Esophagus squamous epithelium (tissue), 5 donors: ENCODE measurements at regions not wholly inside any gene's neighbourhood (a gene's known extent, or its start where the extent isn't known, plus 50 kb on each side); places are given as distances from the start of the nearest gene placed in this dataset.

Experiments used
- DNase-seq: peaks from one replicate; lab custom pipeline; 2025; lab: John Stamatoyannopoulos, UW
- H3K27ac ChIP-seq, 4 donors: fragments of 200-600 bp; sonication (generic); one replicate each; pipeline ENCODE4 v1.5.1; 2016 to 2019; ENCODE audit warnings: mild to moderate bottlenecking in 1 of 4
- H3K27me3 ChIP-seq, 4 donors: fragments of 200-600 bp; sonication (generic); 1 replicate in 3 of 4; 2 replicates in 1 of 4; pipeline versions ENCODE4 v1.5.1 to v1.6.0; 2017 to 2021; ENCODE audit warnings: antibody characterized with exemption in 1 of 4
- H3K36me3 ChIP-seq, 3 donors: fragments of 200-600 bp; sonication (generic); one replicate each; pipeline ENCODE4 v1.5.1; 2016 to 2019
- H3K4me1 ChIP-seq, 3 donors: fragments of 200-600 bp; sonication (generic); one replicate each; pipeline ENCODE4 v1.5.1; 2017 to 2019
- H3K4me3 ChIP-seq, 4 donors: fragments of 200-600 bp; sonication (generic); 1 replicate in 3 of 4; 2 replicates in 1 of 4; pipeline ENCODE4 v1.5.1; 2016 to 2019; ENCODE audit warnings: mild to moderate bottlenecking in 2 of 4, moderate library complexity in 1 of 4
- H3K9me3 ChIP-seq, 3 donors: fragments of 200-600 bp; sonication (generic); one replicate each; pipeline ENCODE4 v1.5.1; 2016 to 2019
- CTCF ChIP-seq, 6 experiments: fragments of 450-650 bp in 4 of 6; fragments of 200-600 bp in 2 of 6; sonication (generic) in 2 of 6; IDR thresholded peaks; one replicate each; pipeline ENCODE4 v1.5.1; 2016 to 2019; ENCODE audit warnings: antibody characterized with exemption in 6 of 6, mild to moderate bottlenecking in 4 of 6, moderate library complexity in 4 of 6
- POLR2A ChIP-seq, 4 donors: fragments of 450-650 bp; IDR thresholded peaks; one replicate each; pipeline ENCODE4 v1.6.1; 2017; ENCODE audit warnings: antibody characterized with exemption in 4 of 4, mild to moderate bottlenecking in 4 of 4, moderate library complexity in 3 of 4
- WGBS, 2 donors: methylation state at CpG; one replicate each; pipeline ENCODE4 v1.1.5; 2018; 5-methylcytosine and 5-hydroxymethylcytosine counted together
- intact Hi-C: fragments of 100-400 bp; cut with DNase I; formaldehyde crosslinking; loops from one replicate; pipeline ENCODE4 v1.15.0; 2022
- donor health status: DM: yes; HTN: yes; CAD: no.

DNA sequence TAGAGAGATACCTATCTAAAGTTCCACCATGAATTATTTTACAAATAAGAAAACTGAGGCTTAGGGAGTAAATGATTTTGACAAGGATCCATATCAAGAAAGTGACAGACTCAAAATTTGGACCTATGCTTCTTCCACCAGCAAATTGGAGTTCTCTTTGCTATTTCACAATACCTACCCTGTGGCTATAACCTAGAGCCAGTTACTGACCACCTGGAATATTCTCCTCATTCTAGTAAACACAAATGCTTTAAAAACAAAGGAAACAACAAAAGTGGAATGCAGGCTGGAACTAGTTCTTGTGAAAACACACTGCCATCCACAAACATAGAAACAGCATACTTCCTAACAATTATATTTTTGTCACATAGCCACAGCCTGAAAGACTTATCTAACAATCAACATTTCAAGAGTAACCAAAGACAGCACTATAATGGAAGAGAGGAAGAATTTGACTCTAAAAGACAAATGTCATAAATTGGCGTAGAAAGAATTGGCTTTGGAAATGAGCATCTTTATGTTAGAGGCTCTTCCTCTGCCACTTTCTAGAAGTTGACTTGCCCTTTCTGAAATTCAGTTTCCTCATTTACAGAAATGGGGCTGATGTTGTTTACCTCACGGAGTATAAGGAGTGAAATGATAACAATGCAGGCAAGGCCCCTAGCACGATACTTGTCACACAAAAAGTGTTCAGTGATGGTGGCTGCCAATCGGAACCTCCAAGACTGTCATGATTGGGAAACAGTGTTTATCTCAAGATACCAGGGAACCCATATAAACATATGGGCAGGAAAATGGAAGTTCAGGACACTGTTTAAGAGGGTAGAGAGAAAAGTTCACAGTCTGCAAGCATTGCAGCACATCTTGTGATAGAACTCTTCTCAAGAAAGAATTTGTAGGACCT lies 138.6 kb upstream of the LGR5 start:
- intact Hi-C loops = no loop called here

DNA sequence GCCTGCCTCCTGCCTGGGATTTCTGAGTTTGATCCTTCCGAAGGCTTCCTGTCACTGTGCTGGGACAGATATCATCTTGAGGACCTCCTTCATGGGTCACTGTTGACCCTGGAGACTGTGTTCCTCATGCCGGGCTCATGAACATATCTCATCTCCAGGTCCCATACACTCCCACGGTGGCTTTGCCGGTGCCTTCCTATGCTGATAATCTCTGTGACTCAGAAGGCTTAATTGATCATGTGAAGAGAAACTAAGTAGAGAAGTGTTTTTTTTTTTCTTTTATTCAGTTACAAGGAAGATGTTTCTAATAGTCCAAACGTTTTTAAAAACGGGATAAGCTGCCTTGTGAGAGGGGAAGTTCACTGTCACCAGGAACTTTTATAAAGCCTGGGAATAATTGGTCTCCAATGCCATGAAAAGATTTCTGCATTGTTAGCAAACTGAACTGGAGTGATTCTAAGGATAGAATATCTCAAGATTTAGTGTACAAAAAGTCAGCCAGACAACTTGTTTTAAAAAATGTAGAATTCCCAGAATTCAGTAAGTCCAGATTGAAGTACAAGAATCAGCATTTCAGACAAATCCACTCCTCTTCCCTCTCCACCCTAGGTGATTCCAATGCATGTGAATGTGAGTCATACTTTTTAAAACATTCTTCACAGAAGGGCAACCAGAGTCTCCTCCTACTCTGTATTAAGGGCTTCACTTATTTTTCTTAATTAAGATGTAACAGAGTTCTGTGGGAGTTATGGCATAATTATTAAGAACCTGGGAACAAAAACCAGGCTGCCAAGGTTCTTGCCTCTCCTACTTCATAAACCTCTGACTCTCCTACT lies 139.8 kb upstream of the LGR5 start:
- Histone ChIP-seq H3K4me3 (no peak overlapping the region), H3K36me3 (no peaks in the 10 kb centered on the region), H3K27ac (no peak overlapping the region), H3K27me3 (no peaks in the 10 kb centered on the region), H3K9me3 (no peaks in the 10 kb centered on the region), H3K4me1 (peaks cover 0 to 6% (median 0%) of the 10 kb centered on the region in 3 donors)
- TF ChIP-seq CTCF (IDR thresholded peaks at IDR 0.05) (no peak), POLR2A (IDR thresholded peaks at IDR 0.05) (no peak)
- intact Hi-C loops = no loop called here
- DNase-seq = no peak
- 48 to 56% methylated on average over 6 of the region's 6 CpGs for WGBS, 2 donors

More for the DNA sequence above, 138.6 kb upstream of the LGR5 start:
- TF ChIP-seq CTCF (IDR thresholded peaks at IDR 0.05) (no peak), POLR2A (IDR thresholded peaks at IDR 0.05) (no peak)
- H3K9me3 ChIP-seq = no peaks in the 10 kb centered on the region
- H3K27ac ChIP-seq = no peak overlapping the region
- WGBS, 2 donors = 82 to 98% methylated on average over 4 of the region's 4 CpGs
- H3K36me3 ChIP-seq = no peaks in the 10 kb centered on the region
- no peak for DNase-seq
- no peaks in the 10 kb centered on the region for H3K27me3 ChIP-seq
- H3K4me1 ChIP-seq = peaks cover 0 to 6% (median 0%) of the 10 kb centered on the region in 3 donors
- no peak overlapping the region for H3K4me3 ChIP-seq

GRCh38 chr12:71297930-71298329 lies 140.1 kb upstream of the TSPAN8 start:
- H3K27me3 ChIP-seq = no peaks in the 10 kb centered on the region
- H3K36me3 ChIP-seq = no peaks in the 10 kb centered on the region
- DNase-seq = no peak
- peaks cover 0 to 6% (median 0%) of the 10 kb centered on the region in 3 donors for H3K4me1 ChIP-seq
- no peaks in the 10 kb centered on the region for H3K9me3 ChIP-seq
- intact Hi-C loops = no loop called here
- no peak overlapping the region for H3K4me3 ChIP-seq
- H3K27ac ChIP-seq = no peak overlapping the region
- TF ChIP-seq CTCF (IDR thresholded peaks at IDR 0.05) (no peak), POLR2A (IDR thresholded peaks at IDR 0.05) (no peak)

- no peak overlapping the region for H3K4me3 ChIP-seq
- WGBS, 2 donors = 64 to 70% methylated on average over 1 of the region's 1 CpG
- no peak for DNase-seq
- no peaks in the 10 kb centered on the region for H3K27me3 ChIP-seq
- no peaks in the 10 kb centered on the region for H3K36me3 ChIP-seq
- H3K4me1 ChIP-seq = peaks cover 0 to 6% (median 0%) of the 10 kb centered on the region in 3 donors
- intact Hi-C loops = no loop called here
- peaks cover 0 to 8% (median 7%) of the 10 kb centered on the region in 3 donors for H3K9me3 ChIP-seq
- H3K27ac ChIP-seq = no peak overlapping the region
- TF ChIP-seq CTCF (IDR thresholded peaks at IDR 0.05) = no peak
- TF ChIP-seq POLR2A (IDR thresholded peaks at IDR 0.05) = no peak
Observed at GRCh38 chr12:71295953-71296352, 138.2 kb upstream of the TSPAN8 start.

DNA sequence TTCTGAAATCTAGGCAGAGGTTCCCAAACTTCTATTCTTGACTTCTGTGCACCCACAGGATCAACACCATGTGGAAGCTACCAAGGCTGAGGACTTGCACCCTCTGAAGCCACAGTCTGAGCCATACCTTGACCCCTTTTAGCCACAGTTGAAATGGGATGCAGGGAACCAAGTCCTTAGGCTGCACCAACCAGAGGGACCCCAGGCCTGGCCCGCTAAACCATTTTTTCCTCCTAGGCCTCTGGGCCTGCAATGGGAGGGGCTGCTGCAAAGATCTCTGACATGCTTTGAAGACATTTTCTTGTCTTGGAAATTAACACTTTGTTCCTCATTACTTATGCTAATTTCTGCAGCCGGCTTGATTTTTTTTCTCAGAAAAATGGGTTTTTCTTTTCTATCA lies 133.9 kb upstream of the TSPAN8 start:
- no peak for DNase-seq
- Histone ChIP-seq H3K27me3 (no peaks in the 10 kb centered on the region), H3K27ac (no peak overlapping the region), H3K36me3 (no peaks in the 10 kb centered on the region), H3K4me3 (no peak overlapping the region), H3K4me1 (no peaks in the 10 kb centered on the region), H3K9me3 (peaks cover 0 to 8% (median 7%) of the 10 kb centered on the region in 3 donors)
- intact Hi-C loops = no loop called here
- 93 to 94% methylated on average over 2 of the region's 2 CpGs for WGBS, 2 donors
- no peak for TF ChIP-seq POLR2A (IDR thresholded peaks at IDR 0.05)
- TF ChIP-seq CTCF (IDR thresholded peaks at IDR 0.05) = no peak
